ENCODE measurements at regions not wholly inside any gene's neighbourhood (a gene's known extent, or its start where the extent isn't known, plus 50 kb on each side); places are given as distances from the start of the nearest gene placed in this dataset.
A peak's percentile ranks its signal among the peaks of the same experiment; 100 is the strongest.

DNA sequence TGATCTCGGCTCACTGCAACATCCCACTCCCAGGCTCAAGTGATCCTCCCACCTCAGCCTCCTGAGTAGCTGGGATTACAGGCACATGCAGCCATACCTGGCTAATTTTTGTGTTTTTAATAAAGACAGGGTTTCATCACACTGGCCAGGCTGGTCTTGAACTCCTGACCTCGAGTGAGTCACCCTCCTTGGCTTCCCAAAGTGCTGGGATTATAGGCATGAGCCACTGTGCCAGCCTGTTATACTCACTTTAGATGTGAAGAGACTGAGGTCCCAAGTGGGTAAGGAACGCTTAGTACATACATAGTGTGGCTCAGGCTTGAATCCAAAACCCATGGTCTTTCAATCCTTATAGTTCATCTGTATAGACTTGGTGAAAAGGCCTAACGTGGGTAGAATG lies 63.7 kb upstream of the EPS8L3 start:
- ChIA-PET CTCF (interaction anchor here (0.7 kb wide), 1 partner anchor 11 kb away, joined by 3 read pairs; no protein-coding TSS in a partner anchor), POLR2A (ENCODE audit: unreplicated experiment) (no interaction called here)
- Histone ChIP-seq H3F3A (ENCODE audit: insufficient read depth, low read depth) (peaks cover 56% of the 10 kb centered on the region), H2AFZ (no peak overlapping the region), H3K4me3 (no peak overlapping the region), H3K4me1 (replicated peaks; ENCODE audit: insufficient read depth) (peaks cover 78% of the 10 kb centered on the region), H3K4me2 (peak overlapping the region; percentile 30), H3K9me2 (ENCODE audit: insufficient read depth) (no peaks in the 10 kb centered on the region), H3K36me3 (ENCODE audit: low read depth) (no peaks in the 10 kb centered on the region), H3K79me2 (ENCODE audit: low read depth) (no peaks in the 10 kb centered on the region), H4K20me1 (ENCODE audit: insufficient read depth) (no peaks in the 10 kb centered on the region), H3K9me3 (ENCODE audit: insufficient read depth, low read depth) (no peaks in the 10 kb centered on the region), H3K27me3 (ENCODE audit: insufficient read depth, low read depth) (no peaks in the 10 kb centered on the region), H3K27ac (peak overlapping the region; percentile 31)
- no TSS peak for BruUV-seq (replicated peaks)
- peak in 1 of 2 experiments; percentile 80 for DNase-seq
- TF ChIP-seq EZH2 (IDR thresholded peaks at IDR 0.05; ENCODE audit: low read depth) = no peak
- TF ChIP-seq, protein P1, sequence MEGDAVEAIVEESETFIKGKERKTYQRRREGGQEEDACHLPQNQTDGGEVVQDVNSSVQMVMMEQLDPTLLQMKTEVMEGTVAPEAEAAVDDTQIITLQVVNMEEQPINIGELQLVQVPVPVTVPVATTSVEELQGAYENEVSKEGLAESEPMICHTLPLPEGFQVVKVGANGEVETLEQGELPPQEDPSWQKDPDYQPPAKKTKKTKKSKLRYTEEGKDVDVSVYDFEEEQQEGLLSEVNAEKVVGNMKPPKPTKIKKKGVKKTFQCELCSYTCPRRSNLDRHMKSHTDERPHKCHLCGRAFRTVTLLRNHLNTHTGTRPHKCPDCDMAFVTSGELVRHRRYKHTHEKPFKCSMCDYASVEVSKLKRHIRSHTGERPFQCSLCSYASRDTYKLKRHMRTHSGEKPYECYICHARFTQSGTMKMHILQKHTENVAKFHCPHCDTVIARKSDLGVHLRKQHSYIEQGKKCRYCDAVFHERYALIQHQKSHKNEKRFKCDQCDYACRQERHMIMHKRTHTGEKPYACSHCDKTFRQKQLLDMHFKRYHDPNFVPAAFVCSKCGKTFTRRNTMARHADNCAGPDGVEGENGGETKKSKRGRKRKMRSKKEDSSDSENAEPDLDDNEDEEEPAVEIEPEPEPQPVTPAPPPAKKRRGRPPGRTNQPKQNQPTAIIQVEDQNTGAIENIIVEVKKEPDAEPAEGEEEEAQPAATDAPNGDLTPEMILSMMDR (conservative IDR thresholded peaks at IDR 0.05) = no peak
- intact Hi-C loops (cut with micrococcal nuclease; ENCODE audit: unreplicated experiment) = no loop called here

DNA sequence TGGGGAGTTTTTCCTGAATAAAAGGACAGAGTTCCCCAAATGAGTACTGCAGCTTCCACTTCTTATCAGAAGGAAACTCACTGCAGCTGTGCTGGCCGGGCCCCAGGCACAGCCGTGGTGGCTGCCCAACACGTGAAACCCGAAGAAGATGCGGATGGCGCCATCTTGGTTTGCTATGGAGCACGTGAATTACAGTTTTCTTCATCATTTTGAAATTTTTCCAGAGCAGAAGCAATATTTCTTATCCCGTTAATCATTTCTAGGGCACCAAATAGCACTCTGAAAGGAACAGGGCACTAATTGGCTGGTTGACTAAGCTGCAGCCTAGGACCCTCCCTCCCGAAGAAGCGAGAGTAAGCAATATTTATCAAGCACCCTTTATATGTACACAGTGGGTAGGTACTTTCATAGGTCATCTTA lies 63.2 kb upstream of the EPS8L3 start:
- POLR2A ChIA-PET (ENCODE audit: unreplicated experiment) = no interaction called here
- Histone ChIP-seq H3F3A (ENCODE audit: insufficient read depth, low read depth) (peaks cover 59% of the 10 kb centered on the region), H3K79me2 (ENCODE audit: low read depth) (no peaks in the 10 kb centered on the region), H3K9me3 (ENCODE audit: insufficient read depth, low read depth) (no peaks in the 10 kb centered on the region), H3K27ac (peak overlapping the region; percentile 31), H3K9me2 (ENCODE audit: insufficient read depth) (no peaks in the 10 kb centered on the region), H3K27me3 (ENCODE audit: insufficient read depth, low read depth) (no peaks in the 10 kb centered on the region), H3K36me3 (ENCODE audit: low read depth) (no peaks in the 10 kb centered on the region), H3K4me1 (replicated peaks; ENCODE audit: insufficient read depth) (peaks cover 83% of the 10 kb centered on the region), H2AFZ (no peak overlapping the region), H3K4me2 (peak overlapping the region; percentile 30), H3K4me3 (no peak overlapping the region), H4K20me1 (ENCODE audit: insufficient read depth) (no peaks in the 10 kb centered on the region)
- TF ChIP-seq, protein P1 (conservative IDR thresholded peaks at IDR 0.05) = no peak
- no peak for TF ChIP-seq EZH2 (IDR thresholded peaks at IDR 0.05; ENCODE audit: low read depth)
- intact Hi-C loops (cut with micrococcal nuclease; ENCODE audit: unreplicated experiment) = no loop called here
- CTCF ChIA-PET = interaction anchor here (0.7 kb wide), 1 partner anchor 10 kb away, joined by 3 read pairs; no protein-coding TSS in a partner anchor
- no TSS peak for BruUV-seq (replicated peaks)
- DNase-seq = no peak

DNA sequence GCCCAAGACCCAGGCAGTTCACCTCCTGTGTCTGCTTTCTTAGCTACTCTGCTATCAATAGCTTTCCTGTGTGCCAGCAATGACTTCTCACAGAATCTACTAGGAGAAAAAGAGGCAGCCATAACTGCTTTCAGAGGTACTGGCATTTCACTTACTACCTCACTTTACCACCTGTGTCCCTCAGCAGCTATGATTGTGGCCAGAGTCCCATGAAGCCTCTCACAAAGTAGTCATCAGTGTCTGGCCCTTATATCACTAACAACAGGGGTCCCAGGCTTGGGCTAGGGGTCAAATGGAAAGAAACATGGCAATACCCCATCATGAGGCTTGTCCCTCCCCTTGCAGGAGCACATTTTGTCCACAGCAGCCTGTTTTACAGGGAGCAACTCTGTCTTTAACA lies 62.7 kb upstream of the EPS8L3 start:
- H3K79me2 ChIP-seq (ENCODE audit: low read depth) = no peaks in the 10 kb centered on the region
- no peak overlapping the region for H3K27ac ChIP-seq
- H4K20me1 ChIP-seq (ENCODE audit: insufficient read depth) = no peaks in the 10 kb centered on the region
- H2AFZ ChIP-seq = no peak overlapping the region
- H3K9me2 ChIP-seq (ENCODE audit: insufficient read depth) = no peaks in the 10 kb centered on the region
- peaks cover 64% of the 10 kb centered on the region for H3F3A ChIP-seq (ENCODE audit: insufficient read depth, low read depth)
- POLR2A ChIA-PET (ENCODE audit: unreplicated experiment) = no interaction called here
- no peaks in the 10 kb centered on the region for H3K36me3 ChIP-seq (ENCODE audit: low read depth)
- H3K4me1 ChIP-seq (replicated peaks; ENCODE audit: insufficient read depth) = peaks cover 88% of the 10 kb centered on the region
- no peak for DNase-seq
- H3K4me3 ChIP-seq = no peak overlapping the region
- TF ChIP-seq EZH2 (IDR thresholded peaks at IDR 0.05; ENCODE audit: low read depth) = no peak
- TF ChIP-seq, protein P1 (conservative IDR thresholded peaks at IDR 0.05) = no peak
- CTCF ChIA-PET = no interaction called here
- H3K4me2 ChIP-seq = peak overlapping the region; percentile 30; the same call in 1 of the 2 replicates
- no TSS peak for BruUV-seq (replicated peaks)
- H3K27me3 ChIP-seq (ENCODE audit: insufficient read depth, low read depth) = no peaks in the 10 kb centered on the region
- intact Hi-C loops (cut with micrococcal nuclease; ENCODE audit: unreplicated experiment) = no loop called here
- H3K9me3 ChIP-seq (ENCODE audit: insufficient read depth, low read depth) = no peaks in the 10 kb centered on the region

All from PC-9 (cell line).